OCI-LY3 (cell line): ENCODE measurements at regions not wholly inside any gene's neighbourhood (a gene's known extent, or its start where the extent isn't known, plus 50 kb on each side); places are given as distances from the start of the nearest gene placed in this dataset.

Experiments used
- H2AFZ ChIP-seq: fragments of 200-600, 300-600 bp; shearing (Covaris generic); 2 replicates; pipeline ENCODE4 v1.6.0; 2014; ENCODE audit warnings: antibody characterized with exemption, low read depth, low read length
- H3K27ac ChIP-seq: fragments of 200-600, 300-600 bp; sonication (generic); 2 replicates; pipeline ENCODE4 v1.5.1; 2014; ENCODE audit warnings: mild to moderate bottlenecking, low read length, moderate library complexity, mixed read lengths
- H3K27me3 ChIP-seq: fragments of 200-600, 300-600 bp; sonication (generic); 2 replicates; pipeline ENCODE4 v1.6.1; 2014; ENCODE audit warnings: low read depth, low read length, mixed read lengths
- H3K36me3 ChIP-seq: fragments of 200-600, 300-600 bp; sonication (generic); replicated peaks from 2 replicates; pipeline ENCODE3; 2014; ENCODE audit warnings: low read depth, low read length, mixed read lengths
- H3K4me1 ChIP-seq: fragments of 300-600, 200-600 bp; sonication (generic); 2 replicates; pipeline ENCODE4 v1.6.1; 2014; ENCODE audit warnings: low read length, mixed read lengths
- H3K4me2 ChIP-seq: fragments of 200-600, 300-600 bp; sonication (generic); 2 replicates; pipeline ENCODE4 v1.6.1; 2014; ENCODE audit warnings: low read length, mixed read lengths
- H3K4me3 ChIP-seq: fragments of 300-600, 200-600 bp; sonication (generic); 2 replicates; pipeline ENCODE4 v1.5.1; 2014; ENCODE audit warnings: antibody characterized with exemption, mild to moderate bottlenecking, low read length, moderate library complexity
- H3K79me2 ChIP-seq: fragments of 300-600, 200-600 bp; shearing (Covaris generic); 2 replicates; pipeline ENCODE4 v1.6.1; 2014; ENCODE audit warnings: mild to moderate bottlenecking, low read length, mixed read lengths
- H3K9ac ChIP-seq: fragments of 300-600, 200-600 bp; shearing (Covaris generic); 2 replicates; pipeline ENCODE4 v1.6.0; 2014; ENCODE audit warnings: mild to moderate bottlenecking, low read length, moderate library complexity
- H3K9me3 ChIP-seq: fragments of 200-600, 300-600 bp; shearing (Covaris generic); 2 replicates; pipeline ENCODE4 v1.6.1; 2014; ENCODE audit warnings: low read length, mixed read lengths; ENCODE audit not compliant: insufficient read depth
- H4K20me1 ChIP-seq: fragments of 200-600, 300-600 bp; sonication (generic); 2 replicates; pipeline ENCODE4 v1.6.1; 2016; ENCODE audit warnings: low read length, mixed read lengths; ENCODE audit not compliant: insufficient read depth
- CTCF ChIP-seq: fragments of 200-600, 300-600 bp; sonication (generic); IDR thresholded peaks from 2 replicates; pipeline ENCODE4 v1.5.1; 2014; ENCODE audit warnings: antibody characterized with exemption, low read length, low read depth
- EZH2phosphoT487 ChIP-seq: fragments of 200-600 bp; shearing (Covaris generic); IDR thresholded peaks from 2 replicates; pipeline ENCODE4 v1.6.1; 2018; ENCODE audit warnings: antibody characterized with exemption, mixed run types, low read depth

DNA sequence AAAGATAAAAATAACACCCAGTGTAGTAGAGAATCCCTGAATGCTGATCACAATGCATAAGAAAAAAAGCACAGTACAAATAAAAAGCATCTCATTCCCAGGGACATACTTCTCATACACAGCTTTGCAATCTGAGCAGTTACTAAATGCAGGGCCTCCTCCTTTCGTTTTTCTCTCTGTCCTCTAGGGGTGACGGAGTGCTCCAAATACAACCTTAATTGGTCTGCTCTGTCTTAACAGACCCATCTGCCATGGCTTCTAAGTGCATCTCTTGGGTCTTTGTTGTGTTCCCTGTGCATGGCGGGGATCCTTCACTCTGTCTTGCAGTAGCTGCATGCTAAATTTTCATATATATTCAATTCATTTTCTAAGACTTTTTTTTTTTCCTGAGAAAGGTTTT, 1114.2 kb upstream of the RAG2 start:
- H3K4me1 ChIP-seq: peaks cover 4% of the 10 kb centered on the region
- H2AFZ ChIP-seq: peak overlapping the region; percentile 92
- no peaks in the 10 kb centered on the region for H3K36me3 ChIP-seq
- peak overlapping the region; percentile 38 for H3K4me3 ChIP-seq
- no peaks in the 10 kb centered on the region for H3K79me2 ChIP-seq
- peak overlapping the region; percentile 54 for H3K4me2 ChIP-seq
- no peaks in the 10 kb centered on the region for H3K27me3 ChIP-seq
- no peaks in the 10 kb centered on the region for H3K9me3 ChIP-seq
- TF ChIP-seq EZH2phosphoT487 (no peak), CTCF (peak; percentile 48)
- H3K27ac ChIP-seq: no peak overlapping the region
- 0 out of 2 replicates have a peak overlapping the region, but pooled peaks have one; percentile 4 for H3K9ac ChIP-seq
- no peaks in the 10 kb centered on the region for H4K20me1 ChIP-seq

GRCh38 chr11:37710031-37710430, 1112.0 kb upstream of the RAG2 start:
- no peaks in the 10 kb centered on the region for H3K27me3 ChIP-seq
- no peak overlapping the region for H3K27ac ChIP-seq
- TF ChIP-seq CTCF (no peak), EZH2phosphoT487 (no peak)
- H3K36me3 ChIP-seq: no peaks in the 10 kb centered on the region
- H3K4me2 ChIP-seq: no peak overlapping the region
- H3K4me3 ChIP-seq: no peak overlapping the region
- no peak overlapping the region for H2AFZ ChIP-seq
- H3K9me3 ChIP-seq: no peaks in the 10 kb centered on the region
- no peak overlapping the region for H3K9ac ChIP-seq
- H3K79me2 ChIP-seq: no peaks in the 10 kb centered on the region
- H4K20me1 ChIP-seq: no peaks in the 10 kb centered on the region
- peaks cover 4% of the 10 kb centered on the region for H3K4me1 ChIP-seq

- Histone ChIP-seq H3K9ac (no peak overlapping the region), H3K9me3 (no peaks in the 10 kb centered on the region), H3K79me2 (no peaks in the 10 kb centered on the region), H4K20me1 (no peaks in the 10 kb centered on the region), H3K27ac (no peak overlapping the region), H3K4me1 (no peaks in the 10 kb centered on the region), H2AFZ (no peak overlapping the region), H3K4me2 (no peak overlapping the region), H3K4me3 (no peak overlapping the region), H3K27me3 (no peaks in the 10 kb centered on the region), H3K36me3 (no peaks in the 10 kb centered on the region)
- TF ChIP-seq EZH2phosphoT487 (no peak), CTCF (no peak)
Measured at GRCh38 chr11:37704791-37705190, 1106.8 kb upstream of the RAG2 start.

GRCh38 chr11:37699644-37700043, 1101.6 kb upstream of the RAG2 start:
- no peaks in the 10 kb centered on the region for H3K27me3 ChIP-seq
- H3K4me3 ChIP-seq: no peak overlapping the region
- peaks cover 6% of the 10 kb centered on the region; the same call in 1 of the 2 replicates for H3K9me3 ChIP-seq
- TF ChIP-seq EZH2phosphoT487 (no peak), CTCF (no peak)
- no peak overlapping the region for H2AFZ ChIP-seq
- H3K79me2 ChIP-seq: no peaks in the 10 kb centered on the region
- no peaks in the 10 kb centered on the region for H3K4me1 ChIP-seq
- no peak overlapping the region for H3K9ac ChIP-seq
- H3K27ac ChIP-seq: no peak overlapping the region
- H3K4me2 ChIP-seq: no peak overlapping the region
- no peaks in the 10 kb centered on the region for H4K20me1 ChIP-seq
- H3K36me3 ChIP-seq: no peaks in the 10 kb centered on the region
